Stimulated activated CD4-positive, alpha-beta T cell treated with anti-CD3 and anti-CD28 coated beads, TNF-alpha, amount 100 ng/mL, for 4 hours (primary cell): ENCODE measurements at regions not wholly inside any gene's neighbourhood (a gene's known extent, or its start where the extent isn't known, plus 50 kb on each side); places are given as distances from the start of the nearest gene placed in this dataset.

Experiments
- DNase-seq, 3 experiments: peaks; one replicate each; pipeline ENCODE4 v3.0.0-alpha.2; 2020; ENCODE audit warnings: low read depth in 3 of 3

- no peak for DNase-seq
Observed at GRCh38 chrX:45749375-45749774, 548.7 kb upstream of the DIPK2B start.

GRCh38 chrX:45748369-45748774, 547.7 kb upstream of the DIPK2B start:
- DNase-seq, result no peak

DNA sequence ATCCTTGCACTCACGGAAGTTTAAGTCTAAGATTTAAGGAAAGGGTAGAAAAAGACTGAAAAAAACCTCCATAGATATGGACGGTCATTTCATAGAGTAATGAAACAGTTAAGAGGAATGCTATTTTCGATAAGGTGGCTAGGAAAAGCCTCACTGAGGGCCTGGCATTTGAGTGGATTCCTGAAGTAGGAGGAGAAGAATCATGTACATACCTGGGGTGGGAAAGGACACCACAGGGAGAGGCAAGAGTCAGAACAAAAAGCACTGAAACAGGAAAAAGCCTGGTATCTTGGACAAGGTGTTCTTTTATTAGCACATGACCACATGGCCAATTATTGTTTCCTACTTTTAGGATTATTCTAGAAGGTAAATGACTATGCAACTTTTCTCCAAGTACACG, 547.2 kb upstream of the DIPK2B start:
- no peak for DNase-seq

- no peak for DNase-seq
Observed at GRCh38 chrX:45745479-45745878, 544.8 kb upstream of the DIPK2B start.

GRCh38 chrX:45743906-45744625, 543.4 kb upstream of the DIPK2B start:
- no peak for DNase-seq

GRCh38 chrX:45743081-45743533, 542.4 kb upstream of the DIPK2B start:
- no peak for DNase-seq

- DNase-seq, result no peak
Observed at GRCh38 chrX:45740291-45740690, 539.6 kb upstream of the DIPK2B start.

- no peak for DNase-seq
Observed at GRCh38 chrX:45735571-45735970, 534.9 kb upstream of the DIPK2B start.

GRCh38 chrX:45731448-45731847, 530.8 kb upstream of the DIPK2B start:
- no peak for DNase-seq

- no peak for DNase-seq
Observed at GRCh38 chrX:45727761-45728160, 527.1 kb upstream of the DIPK2B start.

- no peak for DNase-seq
Observed at GRCh38 chrX:45722471-45722870, 521.8 kb upstream of the DIPK2B start.

DNA sequence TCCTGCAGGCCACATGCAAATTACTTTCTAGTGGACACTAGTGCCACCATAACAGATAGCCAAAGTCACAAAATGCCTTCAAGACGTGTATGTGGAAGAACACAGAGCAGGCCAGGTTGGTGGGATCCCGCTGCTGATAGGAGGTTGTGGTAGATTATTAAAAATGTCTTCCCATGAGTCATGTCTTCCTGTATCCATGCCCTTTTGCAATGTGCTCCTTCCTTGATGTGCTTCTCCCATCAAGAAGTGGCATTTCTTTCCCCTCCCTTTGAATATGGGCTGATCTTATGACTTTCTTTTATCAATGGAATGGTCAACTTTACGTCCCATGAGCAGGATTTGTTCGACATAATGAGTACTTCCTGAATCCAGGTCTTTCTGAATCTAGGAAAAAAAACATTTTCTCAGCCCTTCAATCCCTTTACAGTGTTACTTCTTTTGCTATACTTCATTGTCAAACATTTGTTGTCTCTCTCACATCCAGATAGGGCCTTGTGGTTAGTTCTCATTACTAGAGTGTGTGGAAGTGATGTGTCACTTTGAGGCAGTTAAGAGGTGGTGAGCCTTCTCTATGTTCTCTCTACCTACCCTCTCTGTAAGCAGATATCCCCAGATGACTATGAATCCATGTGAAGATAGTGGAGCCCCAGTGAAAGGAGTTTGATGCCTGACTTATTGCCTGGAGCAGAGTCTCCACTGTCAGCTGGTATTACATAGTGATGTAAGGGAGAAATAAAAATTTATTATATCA, 519.2 kb upstream of the DIPK2B start:
- no peak for DNase-seq

DNA sequence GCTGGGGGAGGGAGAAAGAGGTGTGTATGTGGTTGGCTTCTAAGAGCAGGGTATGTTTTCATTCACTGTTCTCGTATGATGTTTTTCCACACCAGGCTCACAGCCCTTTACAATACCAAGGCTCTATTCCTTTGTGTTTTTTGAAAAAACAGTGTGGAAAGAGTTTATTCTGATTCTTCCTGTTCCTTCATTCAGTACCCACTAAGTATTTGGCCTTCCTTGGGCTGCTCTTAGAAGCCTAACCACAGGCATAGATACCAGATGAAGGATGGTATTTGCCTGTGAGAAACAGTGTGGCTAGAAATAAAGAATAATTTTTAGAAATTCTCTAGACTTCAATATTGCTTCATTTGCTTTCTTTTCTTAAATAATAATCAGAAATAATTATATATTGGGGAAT, 518.0 kb upstream of the DIPK2B start:
- DNase-seq, result no peak

DNA sequence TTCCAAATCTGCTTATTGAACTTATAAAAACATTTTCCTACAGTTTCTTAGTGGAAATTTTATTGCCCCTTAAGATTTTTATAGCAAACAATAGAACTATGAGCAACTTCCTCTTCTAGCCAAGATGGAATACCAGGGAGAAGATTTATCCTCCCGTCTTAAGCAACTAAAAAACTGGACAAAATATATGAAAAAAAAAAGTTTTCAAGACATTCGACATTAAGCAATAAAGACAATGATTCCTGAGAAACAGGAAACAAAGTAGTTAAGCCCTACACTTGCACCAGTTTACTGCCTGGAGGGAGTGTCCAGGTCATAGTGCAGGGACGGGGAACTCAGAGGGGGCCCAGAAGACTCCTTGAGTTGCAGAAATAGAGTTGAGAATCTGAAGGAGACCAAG, 516.1 kb upstream of the DIPK2B start:
- DNase-seq, result no peak

DNA sequence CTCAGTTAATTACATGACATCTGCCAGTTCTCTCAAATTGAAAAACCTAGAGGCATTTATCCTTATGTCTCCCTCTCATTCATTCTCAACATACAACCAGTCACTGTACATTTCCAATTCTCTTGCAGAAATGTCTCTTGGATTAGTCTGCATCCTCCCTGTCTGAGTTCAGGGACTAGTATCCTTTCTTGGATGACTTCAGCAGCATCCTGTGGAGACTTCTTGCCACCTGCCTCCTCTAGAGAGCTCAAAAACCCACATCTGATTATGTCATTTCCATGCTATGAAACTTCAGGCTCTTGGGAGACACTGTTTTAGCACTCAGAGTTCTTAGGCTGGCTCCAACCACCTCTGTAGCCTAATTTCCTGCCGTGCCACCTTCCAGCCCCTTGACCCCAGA, 515.1 kb upstream of the DIPK2B start:
- DNase-seq, result no peak

DNA sequence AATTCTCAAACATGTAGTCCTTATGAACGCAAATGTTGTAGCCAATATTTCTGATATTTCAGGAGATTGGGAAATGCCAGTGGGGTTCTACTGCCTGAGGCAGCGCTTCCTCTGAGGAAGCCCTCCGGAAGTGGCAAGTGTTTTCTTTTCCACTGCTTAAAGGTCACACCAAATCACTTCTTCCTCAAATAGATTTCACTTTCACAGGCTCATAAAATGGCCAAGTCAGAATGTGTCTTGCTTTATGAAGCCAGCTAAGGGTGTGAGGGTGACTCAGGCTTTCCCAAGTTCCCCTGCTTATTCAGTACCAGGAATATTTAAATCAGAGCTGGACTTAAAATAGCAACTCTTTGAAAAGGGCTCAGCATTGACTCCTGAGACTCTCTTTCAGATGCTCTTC, 514.2 kb upstream of the DIPK2B start:
- no peak for DNase-seq

DNA sequence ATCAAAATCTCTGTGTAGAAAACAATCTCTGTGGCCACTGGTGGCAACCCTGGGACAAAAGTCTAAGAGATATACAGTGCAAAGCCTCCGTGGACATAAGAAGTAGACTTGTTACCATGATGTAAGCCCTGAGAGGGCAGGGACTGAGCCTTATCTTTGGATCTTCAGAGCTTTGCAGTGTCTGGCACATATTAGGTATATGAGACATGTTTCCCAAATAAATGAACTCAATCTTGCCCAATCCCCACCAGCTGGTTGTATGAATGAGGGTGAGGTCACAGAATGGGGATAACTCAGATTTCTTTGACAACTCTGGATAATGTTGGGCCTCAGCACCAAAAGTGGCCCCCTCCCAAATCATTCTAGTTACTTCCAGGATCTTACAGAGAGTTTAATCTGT, 511.4 kb upstream of the DIPK2B start:
- DNase-seq, result no peak

GRCh38 chrX:45711231-45711630, 510.6 kb upstream of the DIPK2B start:
- DNase-seq, result no peak

GRCh38 chrX:45710081-45710801, 509.6 kb upstream of the DIPK2B start:
- DNase-seq, result peak in 2 of 3 experiments; percentile 5 to 8

GRCh38 chrX:45709381-45709780, 508.7 kb upstream of the DIPK2B start:
- DNase-seq, result no peak

DNA sequence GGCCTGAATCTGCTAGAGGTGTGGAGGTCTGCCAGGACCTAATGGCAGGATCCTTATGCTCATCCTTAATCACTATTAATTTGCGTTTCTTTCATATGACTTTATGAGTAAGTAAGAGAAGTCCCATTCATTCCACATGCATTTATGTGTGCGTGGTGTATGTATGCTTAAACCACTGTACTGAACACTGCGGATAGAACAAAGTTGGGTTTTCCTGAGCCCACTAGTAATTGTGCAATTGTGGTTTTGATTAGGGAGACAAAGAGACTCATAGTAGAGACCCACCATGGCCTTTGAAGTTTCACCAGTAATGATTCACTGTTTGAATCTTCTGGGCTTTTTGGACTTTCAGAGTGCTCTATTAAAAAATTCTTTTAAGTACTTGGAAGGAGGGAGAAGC, 498.5 kb upstream of the DIPK2B start:
- DNase-seq, result no peak

DNA sequence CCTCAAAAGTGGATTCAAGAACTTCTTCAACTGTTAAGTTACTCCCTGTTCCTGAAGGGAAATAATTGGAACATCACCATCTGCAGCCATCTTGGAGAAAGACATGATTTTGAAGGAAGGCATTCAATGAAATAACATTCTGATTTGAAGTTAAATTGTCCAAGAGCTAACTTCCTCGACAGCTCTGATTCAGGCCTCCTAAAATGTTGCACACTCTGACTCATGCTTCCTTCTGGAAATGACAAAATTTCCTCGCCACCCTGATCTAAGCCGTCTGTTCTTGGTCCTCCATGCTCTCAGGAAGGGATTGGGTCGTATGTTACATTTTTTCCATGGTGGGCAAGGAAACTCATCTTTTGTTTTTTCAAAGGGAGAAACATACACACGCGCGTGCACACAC, 496.9 kb upstream of the DIPK2B start:
- no peak for DNase-seq

- no peak for DNase-seq
Observed at GRCh38 chrX:45696736-45697135, 496.1 kb upstream of the DIPK2B start.
